OCI-LY1 (cell line): ENCODE measurements at regions not wholly inside any gene's neighbourhood (a gene's known extent, or its start where the extent isn't known, plus 50 kb on each side); places are given as distances from the start of the nearest gene placed in this dataset.

Experiments used
- CTCF ChIP-seq: fragments of 200-600 bp; sonication (generic), shearing (Covaris generic); IDR thresholded peaks from 2 replicates; pipeline ENCODE4 v1.5.1; 2017; ENCODE audit warnings: mild to moderate bottlenecking, antibody characterized with exemption, low read length, moderate library complexity, mixed read lengths
- EZH2 ChIP-seq: fragments of 200-600 bp; sonication (generic), shearing (Covaris generic); IDR thresholded peaks from 2 replicates; pipeline ENCODE4 v1.8.0; 2017; ENCODE audit warnings: borderline replicate concordance, mixed run types, mild to moderate bottlenecking, antibody characterized with exemption, low read length, moderate library complexity, mixed read lengths

DNA sequence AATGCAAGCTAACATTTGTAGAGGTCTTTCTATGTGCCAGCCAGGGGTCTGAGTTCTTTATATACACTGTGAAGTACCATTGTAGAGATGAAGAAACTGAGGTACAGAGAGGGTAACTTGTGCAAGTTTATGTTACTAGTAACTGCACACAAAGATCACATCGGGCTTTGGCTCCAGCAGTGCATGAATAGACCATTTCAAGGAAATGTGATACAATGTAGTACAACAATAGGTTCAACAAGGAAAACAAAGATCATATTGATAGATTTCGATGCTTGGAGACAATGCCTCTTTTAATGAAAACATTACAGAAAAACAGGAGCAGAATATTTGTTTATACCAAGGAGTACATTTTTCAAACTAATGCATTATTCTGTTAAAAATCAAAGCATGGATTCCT is 115.3 kb downstream of the POLR2M start:
- TF ChIP-seq CTCF (no peak), EZH2 (no peak)
